PC-3 (cell line): ENCODE measurements at regions not wholly inside any gene's neighbourhood (a gene's known extent, or its start where the extent isn't known, plus 50 kb on each side); places are given as distances from the start of the nearest gene placed in this dataset.

Experiments used
- ATAC-seq: fragments of 200-7000 bp; cut with Tn5 transposase; 2 replicates; pipeline ENCODE4 v1.9.1; 2020; ENCODE audit warnings: mild to moderate bottlenecking, moderate library complexity
- BruUV-seq: library from RNA; stranded (reverse); fragments of 400-500 nt; replicated peaks from 2 replicates; lab custom pipeline; 2021; lab: Mats Ljungman, UMichigan
- CTCF ChIA-PET: fragments of 300-600 bp; sonication (Branson Sonifier 250); formaldehyde crosslinking; loops from one replicate; lab custom pipeline; 2022; ENCODE audit warnings: antibody characterized with exemption; lab: Charles Lee
- POLR2A ChIA-PET: fragments of 300-600 bp; sonication (Branson Sonifier 250); formaldehyde crosslinking; loops from one replicate; lab custom pipeline; 2022; ENCODE audit warnings: antibody characterized with exemption; ENCODE audit not compliant: unreplicated experiment; lab: Charles Lee
- DNase-seq: peaks from one replicate; pipeline ENCODE4 v3.0.0-alpha.2; 2015
- H2AFZ ChIP-seq: fragments of 300-600 bp; sonication (generic); 2 replicates; pipeline ENCODE4 v1.6.0; 2016; ENCODE audit warnings: antibody characterized with exemption, low read length
- H3F3A ChIP-seq: fragments of 300-600 bp; sonication (generic); one replicate; pipeline ENCODE4 v1.6.0; 2017; ENCODE audit warnings: antibody characterized with exemption, low read length, control low read depth, mild to moderate bottlenecking; ENCODE audit not compliant: unreplicated experiment
- H3K27ac ChIP-seq: fragments of 300-600 bp; sonication (generic); 2 replicates; pipeline ENCODE4 v1.5.1; 2016; ENCODE audit warnings: mild to moderate bottlenecking, low read length
- H3K27me3 ChIP-seq: fragments of 300-600 bp; sonication (generic); 2 replicates; pipeline ENCODE4 v1.6.1; 2016; ENCODE audit warnings: low read length, mixed read lengths
- H3K36me3 ChIP-seq: fragments of 300-600 bp; sonication (generic); 2 replicates; pipeline ENCODE4 v1.6.1; 2016; ENCODE audit warnings: low read depth, mixed run types, low read length, mixed read lengths
- H3K4me1 ChIP-seq: fragments of 300-600 bp; sonication (generic); 2 replicates; pipeline ENCODE4 v1.5.1; 2016; ENCODE audit warnings: low read length; ENCODE audit not compliant: insufficient read depth
- H3K4me2 ChIP-seq: fragments of 300-600 bp; sonication (generic); 2 replicates; pipeline ENCODE4 v1.6.0; 2016; ENCODE audit warnings: low read length
- H3K4me3 ChIP-seq: fragments of 300-600 bp; sonication (generic); 2 replicates; pipeline ENCODE4 v1.5.1; 2016; ENCODE audit warnings: mild to moderate bottlenecking, low read length, mixed read lengths
- H3K79me2 ChIP-seq: fragments of 300-600 bp; sonication (generic); 2 replicates; pipeline ENCODE4 v1.6.1; 2017; ENCODE audit warnings: low read length, mixed read lengths
- H3K9ac ChIP-seq: fragments of 300-600 bp; sonication (generic); 2 replicates; pipeline ENCODE4 v1.6.0; 2016; ENCODE audit warnings: mild to moderate bottlenecking, low read length
- H3K9me2 ChIP-seq: fragments of 300-600 bp; sonication (generic); replicated peaks from 2 replicates; pipeline ENCODE4 v1.6.1; 2016; ENCODE audit warnings: mixed run types, low read length, mixed read lengths
- H3K9me3 ChIP-seq: fragments of 300-600 bp; sonication (generic); 2 replicates; pipeline ENCODE4 v1.6.1; 2016; ENCODE audit warnings: low read length, mixed read lengths
- H4K20me1 ChIP-seq: fragments of 300-600 bp; sonication (generic); 2 replicates; pipeline ENCODE4 v1.6.1; 2016; ENCODE audit warnings: low read length, mixed read lengths
- CTCF ChIP-seq: fragments of 300-600 bp; sonication (generic); conservative IDR thresholded peaks from 2 replicates; pipeline ENCODE4 v1.5.1; 2017; ENCODE audit warnings: antibody characterized with exemption, low read depth, mild to moderate bottlenecking, low read length
- EZH2 ChIP-seq: fragments of 300-600 bp; sonication (generic); IDR thresholded peaks from one replicate; pipeline ENCODE4 v1.6.1; 2017; ENCODE audit warnings: antibody characterized with exemption, mild to moderate bottlenecking, low read length; ENCODE audit not compliant: unreplicated experiment
- EZH2phosphoT487 ChIP-seq: fragments of 300-600 bp; sonication (generic); IDR thresholded peaks from 2 replicates; pipeline ENCODE4 v1.6.1; 2018; ENCODE audit warnings: mild to moderate bottlenecking, antibody characterized with exemption, low read length, borderline replicate concordance
- intact Hi-C: fragments of 100-400 bp; cut with micrococcal nuclease; formaldehyde crosslinking; loops from 2 replicates; pipeline ENCODE4 v1.9.0; 2023

GRCh38 chr6:25121186-25121585 is 158.0 kb upstream of the CARMIL1 start:
- no TSS peak for BruUV-seq
- H3K9me3 ChIP-seq = no peaks in the 10 kb centered on the region
- no peaks in the 10 kb centered on the region for H3K4me1 ChIP-seq
- H3K36me3 ChIP-seq = no peaks in the 10 kb centered on the region
- no peak overlapping the region for H2AFZ ChIP-seq
- H3K4me2 ChIP-seq = no peak overlapping the region
- DNase-seq (no peak), ATAC-seq (no peak)
- H4K20me1 ChIP-seq = no peaks in the 10 kb centered on the region
- no peaks in the 10 kb centered on the region for H3K9me2 ChIP-seq
- intact Hi-C loops = loop anchor here (5.0 kb wide), 1 partner anchor 101 kb away; no protein-coding TSS in a partner anchor
- H3K27ac ChIP-seq = no peak overlapping the region
- H3K4me3 ChIP-seq = no peak overlapping the region
- H3K27me3 ChIP-seq = no peaks in the 10 kb centered on the region
- no peak for TF ChIP-seq CTCF
- no peak for TF ChIP-seq EZH2phosphoT487
- TF ChIP-seq EZH2 = no peak
- H3K9ac ChIP-seq = no peak overlapping the region
- no peaks in the 10 kb centered on the region for H3K79me2 ChIP-seq
- ChIA-PET POLR2A (no interaction called here), CTCF (no interaction called here)
- no peaks in the 10 kb centered on the region for H3F3A ChIP-seq

- Histone ChIP-seq H3K27ac (no peak overlapping the region), H3K4me2 (no peak overlapping the region), H4K20me1 (no peaks in the 10 kb centered on the region), H3K9ac (no peak overlapping the region), H3K79me2 (no peaks in the 10 kb centered on the region), H2AFZ (no peak overlapping the region), H3K9me2 (no peaks in the 10 kb centered on the region), H3K36me3 (no peaks in the 10 kb centered on the region), H3K4me3 (no peak overlapping the region), H3K9me3 (no peaks in the 10 kb centered on the region), H3F3A (no peaks in the 10 kb centered on the region), H3K4me1 (no peaks in the 10 kb centered on the region), H3K27me3 (no peaks in the 10 kb centered on the region)
- intact Hi-C loops = loop anchor here (1.0 to 5.0 kb wide), 3 partner anchors 17 to 100 kb away; no protein-coding TSS in a partner anchor
- BruUV-seq = no TSS peak
- TF ChIP-seq EZH2 = no peak
- ATAC-seq (no peak), DNase-seq (no peak)
- CTCF ChIA-PET = no interaction called here
- POLR2A ChIA-PET = interaction anchor here (0.6 kb wide), 1 partner anchor 189 kb away, joined by 3 read pairs; no protein-coding TSS in a partner anchor
Observed at GRCh38 chr6:25122001-25122400, 157.2 kb upstream of the CARMIL1 start.

GRCh38 chr6:25122622-25123237 is 156.4 kb upstream of the CARMIL1 start:
- intact Hi-C loops = loop anchor here (1.0 to 5.0 kb wide), 3 partner anchors 17 to 100 kb away; no protein-coding TSS in a partner anchor

More at GRCh38 chr6:25122622-25123237, 156.4 kb upstream of the CARMIL1 start:
- H3K79me2 ChIP-seq = no peaks in the 10 kb centered on the region
- H3K27me3 ChIP-seq = no peaks in the 10 kb centered on the region
- H3K36me3 ChIP-seq = no peaks in the 10 kb centered on the region
- DNase-seq (peak; percentile 10), ATAC-seq (peak; percentile 93)
- H4K20me1 ChIP-seq = no peaks in the 10 kb centered on the region
- no peaks in the 10 kb centered on the region for H3K4me1 ChIP-seq
- H3K4me2 ChIP-seq = no peak overlapping the region
- H3K9me3 ChIP-seq = no peaks in the 10 kb centered on the region
- ChIA-PET CTCF (no interaction called here), POLR2A (interaction anchor here (0.6 kb wide), 1 partner anchor 921 kb away, joined by 5 read pairs; no protein-coding TSS in a partner anchor)
- no peak overlapping the region for H3K9ac ChIP-seq
- no peaks in the 10 kb centered on the region for H3F3A ChIP-seq
- no peak overlapping the region for H2AFZ ChIP-seq
- no peaks in the 10 kb centered on the region for H3K9me2 ChIP-seq
- H3K4me3 ChIP-seq = no peak overlapping the region
- TF ChIP-seq EZH2 (no peak), CTCF (no peak), EZH2phosphoT487 (no peak)
- BruUV-seq = no TSS peak
- H3K27ac ChIP-seq = no peak overlapping the region
